ENCODE measurements at regions not wholly inside any gene's neighbourhood (a gene's known extent, or its start where the extent isn't known, plus 50 kb on each side); places are given as distances from the start of the nearest gene placed in this dataset.

DNA sequence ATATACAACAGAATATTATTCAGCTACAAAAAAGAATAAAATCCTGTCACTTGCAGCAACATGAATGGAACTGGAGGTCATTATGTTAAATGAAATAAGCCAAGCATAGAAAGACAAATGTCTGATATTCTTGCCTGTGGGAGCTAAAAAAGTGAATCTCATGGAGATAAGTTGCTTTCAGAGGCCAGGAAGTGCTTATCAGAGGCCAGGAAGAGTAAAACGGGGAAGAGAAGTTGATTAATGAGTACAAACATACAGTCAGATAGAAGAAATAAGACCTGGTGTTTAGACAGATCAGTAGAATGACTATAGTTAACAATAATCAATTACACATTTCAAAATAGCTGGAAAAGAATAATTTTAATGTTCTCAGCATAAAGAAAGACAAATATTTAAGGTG, 54.4 kb upstream of the CPHXL start:
- WGBS, 2 experiments (ENCODE audit: insufficient coverage in 1 of 2, insufficient read length in 1 of 2): 50 to 57% methylated on average over 1 of the region's 1 CpG
- Histone ChIP-seq H3K36me3 (ENCODE audit: control insufficient read depth, insufficient read depth, low read length) (no peaks in the 10 kb centered on the region), H3K9me3 (ENCODE audit: control insufficient read depth, low read length) (peaks cover 8% of the 10 kb centered on the region), H3K27ac (ENCODE audit: low read depth, low read length) (no peak overlapping the region), H3K9ac (ENCODE audit: extremely low read depth, low read length, poor library complexity, severe bottlenecking) (no peak overlapping the region), H3K4me1 (ENCODE audit: control insufficient read depth, insufficient read depth, low read length) (no peaks in the 10 kb centered on the region), H3K4me3 (ENCODE audit: low read length) (no peak overlapping the region), H3K27me3 (ENCODE audit: control insufficient read depth, insufficient read depth, low read length, poor library complexity, severe bottlenecking) (no peaks in the 10 kb centered on the region)
- no peak overlapping the region for H3K27ac Mint-ChIP-seq
- TF ChIP-seq, protein P1, sequence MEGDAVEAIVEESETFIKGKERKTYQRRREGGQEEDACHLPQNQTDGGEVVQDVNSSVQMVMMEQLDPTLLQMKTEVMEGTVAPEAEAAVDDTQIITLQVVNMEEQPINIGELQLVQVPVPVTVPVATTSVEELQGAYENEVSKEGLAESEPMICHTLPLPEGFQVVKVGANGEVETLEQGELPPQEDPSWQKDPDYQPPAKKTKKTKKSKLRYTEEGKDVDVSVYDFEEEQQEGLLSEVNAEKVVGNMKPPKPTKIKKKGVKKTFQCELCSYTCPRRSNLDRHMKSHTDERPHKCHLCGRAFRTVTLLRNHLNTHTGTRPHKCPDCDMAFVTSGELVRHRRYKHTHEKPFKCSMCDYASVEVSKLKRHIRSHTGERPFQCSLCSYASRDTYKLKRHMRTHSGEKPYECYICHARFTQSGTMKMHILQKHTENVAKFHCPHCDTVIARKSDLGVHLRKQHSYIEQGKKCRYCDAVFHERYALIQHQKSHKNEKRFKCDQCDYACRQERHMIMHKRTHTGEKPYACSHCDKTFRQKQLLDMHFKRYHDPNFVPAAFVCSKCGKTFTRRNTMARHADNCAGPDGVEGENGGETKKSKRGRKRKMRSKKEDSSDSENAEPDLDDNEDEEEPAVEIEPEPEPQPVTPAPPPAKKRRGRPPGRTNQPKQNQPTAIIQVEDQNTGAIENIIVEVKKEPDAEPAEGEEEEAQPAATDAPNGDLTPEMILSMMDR (conservative IDR thresholded peaks at IDR 0.05): no peak
- no peak for DNase-seq
- H3K9me3 Mint-ChIP-seq: no peaks in the 10 kb centered on the region
- no peaks in the 10 kb centered on the region for H3K36me3 Mint-ChIP-seq (ENCODE audit: low read depth)
- peaks cover 78% of the 10 kb centered on the region for H3K27me3 Mint-ChIP-seq (ENCODE audit: insufficient read depth)
- no peak overlapping the region for H3K4me3 Mint-ChIP-seq
- no peaks in the 10 kb centered on the region for H3K4me1 Mint-ChIP-seq

DNA sequence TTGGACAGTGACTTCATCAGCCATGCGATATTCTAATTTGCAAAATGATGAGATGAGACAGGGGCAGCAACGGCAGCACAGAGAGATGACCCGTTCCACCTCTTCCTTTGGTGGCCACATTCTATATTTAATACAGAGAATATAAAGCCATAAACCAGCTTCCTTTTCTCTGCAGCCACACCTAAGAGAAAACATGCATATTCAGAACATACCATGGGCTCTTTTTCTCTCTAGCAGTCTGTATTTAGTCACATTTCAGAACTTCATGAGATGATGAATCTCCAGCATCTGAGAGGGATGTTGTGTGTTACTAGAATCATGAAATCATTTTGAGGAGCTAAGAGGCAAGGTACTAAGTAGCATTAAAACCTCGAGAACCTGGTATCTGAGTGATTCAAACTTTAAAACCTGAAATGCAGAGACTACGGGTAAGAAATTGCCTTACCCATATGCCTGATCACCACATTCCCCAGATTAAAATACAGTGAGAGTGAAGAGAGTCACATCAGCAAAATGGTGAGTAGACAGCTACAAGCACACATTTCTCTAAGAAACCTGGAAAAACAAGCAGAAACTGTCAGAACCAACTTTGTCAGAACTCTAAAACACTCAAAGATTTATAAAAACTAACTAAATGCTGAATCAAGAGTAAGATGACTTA, 55.5 kb upstream of the CPHXL start:
- no peaks in the 10 kb centered on the region for H3K36me3 Mint-ChIP-seq (ENCODE audit: low read depth)
- Histone ChIP-seq H3K4me3 (ENCODE audit: low read length) (no peak overlapping the region), H3K36me3 (ENCODE audit: control insufficient read depth, insufficient read depth, low read length) (no peaks in the 10 kb centered on the region), H3K27ac (ENCODE audit: low read depth, low read length) (no peak overlapping the region), H3K9ac (ENCODE audit: extremely low read depth, low read length, poor library complexity, severe bottlenecking) (no peak overlapping the region), H3K27me3 (ENCODE audit: control insufficient read depth, insufficient read depth, low read length, poor library complexity, severe bottlenecking) (no peaks in the 10 kb centered on the region), H3K4me1 (ENCODE audit: control insufficient read depth, insufficient read depth, low read length) (no peaks in the 10 kb centered on the region), H3K9me3 (ENCODE audit: control insufficient read depth, low read length) (peaks cover 8% of the 10 kb centered on the region)
- no peaks in the 10 kb centered on the region for H3K4me1 Mint-ChIP-seq
- H3K4me3 Mint-ChIP-seq: no peak overlapping the region
- 91 to 100% methylated on average over 3 to 5 of the region's 5 CpGs for WGBS, 2 experiments (ENCODE audit: insufficient coverage in 1 of 2, insufficient read length in 1 of 2)
- TF ChIP-seq, protein P1 (conservative IDR thresholded peaks at IDR 0.05): no peak
- H3K27me3 Mint-ChIP-seq (ENCODE audit: insufficient read depth): peaks cover 75% of the 10 kb centered on the region
- no peaks in the 10 kb centered on the region for H3K9me3 Mint-ChIP-seq
- DNase-seq: no peak
- H3K27ac Mint-ChIP-seq: no peak overlapping the region

DNA sequence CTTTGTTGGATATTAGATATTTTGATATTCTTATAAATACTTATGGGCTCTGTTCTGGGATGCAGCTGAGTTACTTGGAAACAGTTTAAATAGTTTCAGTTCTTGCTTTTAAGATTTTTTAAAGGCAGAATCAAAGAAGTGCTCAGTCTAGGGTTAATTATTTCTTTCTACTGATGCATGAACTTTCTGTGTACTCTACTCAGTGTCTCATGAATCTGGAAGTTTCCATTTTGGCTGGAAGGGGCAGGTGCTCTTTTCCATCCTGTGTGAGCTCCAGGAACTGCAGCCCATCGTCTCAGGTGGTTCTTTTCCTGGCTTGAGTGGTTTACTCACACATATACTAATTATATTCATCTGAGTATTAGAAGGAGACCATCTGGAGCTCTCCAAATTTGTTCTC, 61.1 kb upstream of the CPHXL start:
- H3K9ac ChIP-seq (ENCODE audit: extremely low read depth, low read length, poor library complexity, severe bottlenecking): no peak overlapping the region
- no peaks in the 10 kb centered on the region for H3K27me3 ChIP-seq (ENCODE audit: control insufficient read depth, insufficient read depth, low read length, poor library complexity, severe bottlenecking)
- TF ChIP-seq, protein P1 (conservative IDR thresholded peaks at IDR 0.05): no peak
- no peak overlapping the region for H3K4me3 ChIP-seq (ENCODE audit: low read length)
- WGBS, 2 experiments (ENCODE audit: insufficient coverage in 1 of 2, insufficient read length in 1 of 2): 64% methylated on average over 1 of the region's 1 CpG; no CpG with 5 or more reads in 1 of the 2 experiments
- H3K36me3 ChIP-seq (ENCODE audit: control insufficient read depth, insufficient read depth, low read length): no peaks in the 10 kb centered on the region
- Mint-ChIP-seq H3K9me3 (peaks cover 1% of the 10 kb centered on the region), H3K27me3 (ENCODE audit: insufficient read depth) (peaks cover 38% of the 10 kb centered on the region), H3K36me3 (ENCODE audit: low read depth) (no peaks in the 10 kb centered on the region), H3K4me3 (no peak overlapping the region), H3K4me1 (no peaks in the 10 kb centered on the region), H3K27ac (no peak overlapping the region)
- no peak overlapping the region for H3K27ac ChIP-seq (ENCODE audit: low read depth, low read length)
- DNase-seq: no peak
- no peaks in the 10 kb centered on the region for H3K4me1 ChIP-seq (ENCODE audit: control insufficient read depth, insufficient read depth, low read length)
- H3K9me3 ChIP-seq (ENCODE audit: control insufficient read depth, low read length): peaks cover 8% of the 10 kb centered on the region
